Superior temporal gyrus (tissue), 1 donor: ENCODE measurements at regions not wholly inside any gene's neighbourhood (a gene's known extent, or its start where the extent isn't known, plus 50 kb on each side); places are given as distances from the start of the nearest gene placed in this dataset.

ENCODE experiments used
- DNase-seq: peaks from one replicate; pipeline ENCODE4 v3.0.0-alpha.2; 2016; ENCODE audit errors: extremely low spot score

DNA sequence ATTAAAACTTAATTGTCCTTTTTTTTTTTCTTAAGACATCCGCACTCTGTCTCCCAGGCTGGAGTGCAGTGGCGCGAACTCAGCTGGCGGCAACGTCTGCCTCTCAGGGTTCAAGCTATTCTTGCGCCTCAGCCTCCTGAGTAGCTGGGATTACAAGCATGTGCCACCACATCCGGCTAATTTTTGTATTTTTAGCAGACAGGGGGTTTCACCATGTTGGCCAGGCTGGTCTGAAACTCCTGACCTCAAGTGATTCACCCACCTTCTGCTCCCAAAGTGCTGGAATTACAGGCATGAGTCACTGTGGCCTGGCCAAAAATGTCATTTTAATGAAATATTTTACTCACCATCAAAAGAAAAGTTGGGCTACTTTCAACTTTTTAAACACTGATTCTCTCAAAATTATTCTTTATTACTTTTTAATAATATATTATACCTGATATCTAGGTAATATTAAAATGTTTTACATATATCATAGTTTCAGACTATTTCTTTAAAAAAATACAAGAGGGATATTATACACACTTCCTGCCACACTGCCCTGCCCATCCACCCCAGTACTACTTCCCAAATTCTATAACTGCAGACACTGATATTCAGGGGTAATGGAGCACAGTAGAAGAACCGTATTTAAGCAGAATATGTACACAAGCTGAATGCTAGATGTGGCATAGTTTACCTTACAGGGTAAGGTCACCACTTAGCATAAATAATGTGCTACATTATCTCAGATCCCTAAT is 723.9 kb upstream of the ZNF385D start:
- DNase-seq: no peak

GRCh38 chr3:22475665-22476240 is 724.7 kb upstream of the ZNF385D start:
- DNase-seq: no peak

DNA sequence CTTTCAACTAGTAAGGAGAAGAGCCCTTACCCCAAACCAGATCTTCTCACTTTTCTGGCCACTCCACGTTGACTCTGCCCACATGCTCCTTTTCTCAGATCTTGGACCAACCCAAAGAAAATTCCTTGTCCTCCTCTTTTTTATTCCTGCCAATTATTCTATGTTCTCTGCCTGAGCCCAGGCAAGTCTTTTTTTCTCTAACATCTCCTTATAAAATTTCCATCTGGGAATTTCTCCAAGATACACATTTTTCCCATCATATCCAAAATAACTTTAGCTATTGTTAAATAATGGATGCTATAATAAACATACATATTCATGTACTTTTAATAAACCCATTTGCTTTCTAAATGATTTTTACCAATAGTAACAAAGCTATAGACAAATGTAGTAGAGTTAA is 726.0 kb upstream of the ZNF385D start:
- no peak for DNase-seq

DNA sequence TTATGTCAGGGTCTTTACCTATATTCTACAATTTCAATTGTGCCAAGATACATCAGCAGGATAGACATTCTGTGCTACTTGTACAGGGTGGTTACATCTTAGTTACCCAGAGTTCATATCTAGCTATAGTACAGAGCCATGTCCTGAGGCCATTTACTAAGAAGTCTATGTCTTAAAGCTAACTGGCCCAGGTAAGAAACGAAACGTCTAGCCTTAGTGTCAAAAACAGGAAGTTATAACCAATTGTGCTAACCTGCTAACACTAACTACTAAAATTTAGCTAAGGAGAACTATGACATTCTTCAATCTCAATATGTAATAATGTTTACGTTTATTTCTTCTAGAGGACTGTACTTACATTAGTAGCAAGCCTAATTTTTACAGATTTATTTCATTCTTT is 717.2 kb upstream of the UBE2E2 start:
- no peak for DNase-seq

GRCh38 chr3:22490747-22491146 is 712.4 kb upstream of the UBE2E2 start:
- no peak for DNase-seq

DNA sequence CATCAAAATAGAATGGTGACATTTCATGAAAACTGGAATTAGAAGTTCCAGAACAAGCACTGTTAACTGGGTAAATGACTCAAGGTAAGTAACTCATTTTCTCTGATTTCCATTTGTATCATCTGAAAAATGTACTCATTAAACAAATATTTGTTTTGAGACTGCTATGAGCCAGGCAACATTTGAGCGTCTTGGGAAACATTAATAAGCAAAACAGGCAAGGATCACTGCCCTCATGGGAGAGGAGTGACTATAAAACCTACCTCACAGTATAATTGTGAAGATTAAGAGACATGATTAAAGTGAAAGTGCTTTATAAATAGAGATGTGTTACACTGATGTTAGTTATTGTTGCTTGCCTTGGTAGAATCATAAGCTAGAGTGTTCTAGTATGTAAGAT is 711.8 kb upstream of the UBE2E2 start:
- DNase-seq: no peak

GRCh38 chr3:22492342-22492741 is 710.8 kb upstream of the UBE2E2 start:
- no peak for DNase-seq

DNA sequence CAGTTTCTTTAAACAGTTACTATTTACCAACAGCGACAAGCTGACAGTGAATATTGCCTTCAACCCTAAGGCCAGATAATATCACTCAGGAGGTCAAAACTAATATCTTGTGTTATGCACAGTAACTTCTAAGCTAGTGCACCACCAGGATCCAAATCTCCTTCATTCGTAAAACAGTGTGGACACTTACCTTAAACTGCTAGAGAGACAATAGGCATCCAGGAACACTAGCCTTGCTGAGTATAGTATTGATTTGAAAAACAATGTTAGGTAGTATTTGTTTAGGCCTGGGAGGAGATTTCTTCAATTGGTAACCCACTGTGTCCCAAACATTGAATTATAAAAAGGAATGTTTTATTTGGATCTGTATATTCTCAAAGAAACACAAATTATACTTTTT is 707.9 kb upstream of the UBE2E2 start:
- DNase-seq: no peak

DNA sequence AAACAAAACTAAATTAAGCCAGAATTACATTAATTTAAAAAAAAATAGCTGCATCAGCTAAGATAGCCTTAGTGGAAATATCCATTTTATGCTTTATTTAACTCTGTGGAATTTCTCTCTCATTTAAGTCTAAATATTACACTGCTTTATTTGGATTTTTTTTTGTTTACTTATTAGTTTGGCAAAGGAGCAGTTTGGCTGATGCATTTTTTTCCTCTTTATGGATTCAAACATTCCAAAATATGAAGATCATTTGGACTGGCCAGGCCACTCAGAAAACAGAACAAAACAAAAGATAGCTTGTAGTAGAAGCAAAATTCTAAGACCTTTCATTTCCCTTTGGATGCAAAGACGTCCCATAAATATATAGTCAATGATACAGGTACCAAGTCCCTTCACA is 707.3 kb upstream of the UBE2E2 start:
- DNase-seq: no peak

DNA sequence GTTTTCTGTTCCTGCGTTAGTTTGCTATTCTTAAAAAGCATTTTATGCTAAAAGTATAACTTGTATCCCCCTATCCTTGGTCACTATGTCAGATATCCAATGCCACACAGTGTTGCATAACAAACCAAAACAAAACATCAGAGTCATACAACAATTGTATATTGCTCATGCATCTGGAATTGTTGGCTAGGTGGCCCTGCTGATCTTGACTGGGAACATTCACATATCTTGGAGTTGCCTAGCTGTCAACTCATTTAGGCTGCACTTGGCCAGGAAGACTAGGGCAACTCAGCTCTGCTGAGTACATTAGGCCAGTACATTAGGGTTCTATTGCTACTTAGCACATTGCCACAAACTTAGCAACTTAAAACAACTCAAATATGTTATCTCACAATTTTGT is 706.5 kb upstream of the UBE2E2 start:
- DNase-seq: no peak

DNA sequence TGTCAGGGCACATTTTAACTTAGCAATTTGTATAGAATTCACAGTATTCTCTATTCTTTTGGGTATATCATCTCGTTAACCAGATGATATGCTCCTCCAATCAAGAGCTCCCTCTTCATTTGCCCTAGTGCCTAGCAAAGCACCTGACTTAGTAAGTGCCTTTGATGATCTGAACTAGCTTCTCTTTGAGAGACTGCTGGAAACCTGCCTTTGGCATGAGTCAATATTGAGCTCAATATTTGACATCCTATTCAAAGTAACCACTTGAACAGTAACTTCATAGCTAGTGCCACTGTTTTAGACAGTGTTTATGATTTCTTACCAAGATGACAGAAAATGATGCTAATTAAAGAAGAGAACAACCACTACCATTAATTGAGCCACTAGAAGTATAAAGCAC is 696.3 kb upstream of the UBE2E2 start:
- DNase-seq: no peak

GRCh38 chr3:22507709-22508108 is 695.4 kb upstream of the UBE2E2 start:
- no peak for DNase-seq

DNA sequence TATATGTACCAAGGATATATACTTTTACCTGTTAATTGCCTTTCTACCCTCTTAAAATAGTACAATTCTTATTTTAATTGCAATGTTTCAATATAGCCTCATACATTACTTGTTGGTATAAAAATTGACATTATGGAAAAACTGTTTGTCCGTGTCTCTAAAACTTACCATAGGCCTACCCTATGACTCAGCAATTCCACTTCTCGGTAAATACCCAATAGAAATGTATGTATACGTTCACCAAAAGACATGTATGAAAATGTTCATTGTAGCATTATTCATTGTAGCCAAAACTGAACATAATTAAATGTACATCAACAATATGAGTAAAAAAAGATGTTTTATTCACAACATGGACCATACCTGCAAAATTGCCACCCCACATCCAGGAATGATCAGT is 679.2 kb upstream of the UBE2E2 start:
- DNase-seq: no peak

DNA sequence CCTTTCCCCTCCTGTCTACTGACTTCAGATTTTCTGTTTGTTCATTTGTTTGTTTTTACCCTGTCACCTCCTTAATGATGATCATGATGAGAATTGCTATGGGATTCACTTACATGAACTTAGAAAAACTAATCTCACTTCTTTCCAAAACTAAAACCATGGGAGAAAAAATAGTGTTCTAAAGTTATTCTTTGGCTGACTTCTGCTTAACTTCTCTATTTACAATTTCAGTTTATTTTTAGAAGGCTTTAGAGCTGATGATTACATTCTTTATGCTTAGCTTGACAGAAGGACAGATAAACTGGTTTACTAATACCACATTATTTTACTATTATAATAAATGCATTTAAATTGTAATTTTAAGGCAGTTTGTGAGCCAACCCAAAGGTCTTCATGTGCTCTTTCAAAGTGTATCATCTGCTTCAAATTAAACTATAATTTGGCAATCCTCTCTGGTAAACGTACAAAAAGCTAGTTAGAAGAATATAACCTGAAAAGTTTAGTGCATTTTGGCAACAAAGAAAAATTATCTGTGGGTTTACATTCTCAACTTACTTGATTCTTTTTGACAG is 676.8 kb upstream of the UBE2E2 start:
- DNase-seq: no peak

DNA sequence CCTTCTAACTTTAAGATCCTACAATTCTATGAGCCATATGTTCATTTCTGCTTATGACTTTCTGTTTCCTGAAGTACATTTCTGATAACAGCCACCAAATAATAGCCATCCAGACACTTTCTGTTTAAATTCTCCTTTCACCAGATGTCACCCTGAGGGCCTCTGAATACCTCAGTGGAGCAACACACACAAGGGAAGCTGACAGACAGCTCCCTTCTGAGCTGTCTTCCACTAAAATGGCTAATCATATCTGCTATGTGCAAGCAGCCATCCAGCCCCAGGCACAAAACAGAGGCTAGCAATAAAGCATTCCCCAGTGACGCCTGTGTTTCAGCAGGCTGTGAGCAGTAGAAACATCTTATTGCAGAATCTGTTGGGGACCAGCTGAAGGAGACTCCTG is 666.6 kb upstream of the UBE2E2 start:
- no peak for DNase-seq

DNA sequence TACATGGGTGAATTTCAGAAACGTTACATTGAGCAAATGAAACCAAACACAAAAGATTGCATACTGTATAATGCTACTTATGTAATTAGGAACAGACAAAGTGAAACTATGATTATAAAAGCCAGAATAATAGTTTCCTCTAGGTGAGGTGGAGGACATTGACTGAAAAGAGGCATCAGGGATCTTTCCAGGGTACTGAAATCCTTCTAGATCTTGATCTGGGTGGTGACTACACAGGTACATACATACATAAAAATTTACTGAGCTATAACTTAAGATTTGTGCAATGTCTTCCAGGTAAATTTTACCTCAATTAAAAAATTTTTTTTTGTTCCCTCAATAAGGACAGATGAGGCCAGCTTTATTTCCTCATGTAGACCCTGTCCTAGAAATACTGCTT is 665.6 kb upstream of the UBE2E2 start:
- DNase-seq: no peak

DNA sequence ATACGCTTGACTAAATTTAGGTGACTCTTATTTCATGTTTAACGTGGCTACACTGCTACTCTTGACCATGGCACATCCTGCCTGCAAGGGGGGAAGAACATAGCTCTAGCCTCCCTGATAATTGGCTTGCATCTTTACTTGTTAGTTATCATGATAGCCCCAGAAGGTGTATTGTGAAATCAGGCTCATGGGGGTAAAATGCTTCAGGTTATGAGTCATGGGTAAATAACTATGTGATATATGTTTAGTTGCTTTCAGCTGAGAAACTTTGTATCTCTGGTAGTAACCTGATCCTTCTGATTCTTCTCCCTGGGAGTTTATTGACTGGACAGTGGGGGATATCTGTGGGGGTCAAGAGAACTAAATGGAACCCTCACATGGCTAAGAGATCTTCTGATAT is 660.8 kb upstream of the UBE2E2 start:
- no peak for DNase-seq

- no peak for DNase-seq
Measured at GRCh38 chr3:22555753-22556435, 647.2 kb upstream of the UBE2E2 start.

GRCh38 chr3:22565393-22565792 is 637.7 kb upstream of the UBE2E2 start:
- DNase-seq: no peak

- DNase-seq: no peak
Measured at GRCh38 chr3:22568285-22568684, 634.8 kb upstream of the UBE2E2 start.

DNA sequence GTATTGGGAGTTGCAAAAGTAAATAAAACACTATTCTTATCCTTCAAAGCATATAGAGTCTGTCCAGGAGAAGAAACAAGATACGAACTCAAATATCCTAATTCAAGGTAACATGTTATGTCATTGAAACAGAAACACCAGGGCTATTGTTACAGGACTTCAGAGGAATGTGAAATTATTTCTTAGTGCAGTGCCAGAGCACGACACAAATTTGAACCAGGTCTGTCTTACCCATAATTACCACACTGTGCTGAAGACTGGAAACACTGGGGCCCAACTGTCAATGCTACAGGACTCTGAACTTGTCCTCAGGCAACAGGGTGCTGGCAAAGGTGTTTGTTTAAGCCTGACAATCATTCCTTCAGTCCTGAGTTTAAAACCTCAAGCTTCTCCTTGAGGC is 633.6 kb upstream of the UBE2E2 start:
- no peak for DNase-seq

- no peak for DNase-seq
Measured at GRCh38 chr3:22581007-22581406, 622.1 kb upstream of the UBE2E2 start.

DNA sequence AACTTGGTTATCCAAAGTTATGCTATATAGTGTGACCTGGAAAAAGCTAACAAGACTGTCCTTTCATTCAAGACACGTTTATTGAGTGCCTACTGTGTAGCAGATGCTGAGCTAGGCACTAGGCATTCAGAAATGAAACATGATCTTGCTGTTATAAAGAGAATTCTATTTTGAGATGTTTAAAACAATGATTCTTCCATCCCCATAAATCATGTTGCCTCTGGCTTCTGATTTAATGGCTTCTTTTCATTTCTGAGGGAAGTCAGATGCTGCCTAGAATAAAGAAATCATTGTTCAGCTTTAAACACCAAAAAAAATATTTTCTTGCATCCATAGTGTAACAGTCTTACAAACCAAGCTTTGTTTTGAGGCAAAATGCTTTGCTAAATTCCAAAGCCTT is 620.9 kb upstream of the UBE2E2 start:
- DNase-seq: peak; percentile 69
